Activated CD8-positive, alpha-beta memory T cell treated with anti-CD3 and anti-CD28 coated beads, Interleukin-2, amount 50 U/mL, for 1 hour (primary cell): ENCODE measurements at regions not wholly inside any gene's neighbourhood (a gene's known extent, or its start where the extent isn't known, plus 50 kb on each side); places are given as distances from the start of the nearest gene placed in this dataset.
A peak's percentile ranks its signal among the peaks of the same experiment; 100 is the strongest.
"Not testable (repeated sequence)": the region's sequence is repeated elsewhere in the genome, so short reads cannot be mapped to it uniquely, and the experiment has no call there.

Source experiments
- DNase-seq: peaks from one replicate; pipeline ENCODE4 v3.0.0-alpha.2; 2020; ENCODE audit errors: extremely low read depth

DNA sequence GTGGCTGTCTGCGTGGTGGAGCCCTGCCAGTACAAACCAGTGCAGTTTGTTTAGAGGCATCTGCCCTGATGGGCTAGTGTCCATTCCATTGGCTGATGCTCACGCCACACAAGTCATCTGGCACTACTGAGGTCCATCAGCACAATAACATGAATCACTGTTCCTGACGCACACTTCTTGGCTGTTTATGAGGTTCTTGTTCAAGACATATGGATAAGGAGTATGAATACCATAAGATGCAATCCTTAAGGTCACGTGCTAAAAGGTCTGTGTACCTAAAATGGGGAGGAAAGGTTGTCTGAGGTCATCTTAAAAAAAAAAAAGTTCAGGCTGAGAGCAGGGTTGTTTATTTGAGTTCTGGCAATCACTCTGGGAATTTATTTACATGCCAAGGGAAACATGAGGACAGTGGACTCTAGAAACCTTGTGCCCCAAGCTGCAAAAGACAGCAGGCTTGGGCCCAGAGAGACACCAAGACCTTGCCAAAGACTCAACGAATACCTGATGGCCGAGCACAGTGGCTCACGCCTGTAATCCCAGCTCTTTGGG, 54.1 kb upstream of the SHLD1 start:
- no peak for DNase-seq

DNA sequence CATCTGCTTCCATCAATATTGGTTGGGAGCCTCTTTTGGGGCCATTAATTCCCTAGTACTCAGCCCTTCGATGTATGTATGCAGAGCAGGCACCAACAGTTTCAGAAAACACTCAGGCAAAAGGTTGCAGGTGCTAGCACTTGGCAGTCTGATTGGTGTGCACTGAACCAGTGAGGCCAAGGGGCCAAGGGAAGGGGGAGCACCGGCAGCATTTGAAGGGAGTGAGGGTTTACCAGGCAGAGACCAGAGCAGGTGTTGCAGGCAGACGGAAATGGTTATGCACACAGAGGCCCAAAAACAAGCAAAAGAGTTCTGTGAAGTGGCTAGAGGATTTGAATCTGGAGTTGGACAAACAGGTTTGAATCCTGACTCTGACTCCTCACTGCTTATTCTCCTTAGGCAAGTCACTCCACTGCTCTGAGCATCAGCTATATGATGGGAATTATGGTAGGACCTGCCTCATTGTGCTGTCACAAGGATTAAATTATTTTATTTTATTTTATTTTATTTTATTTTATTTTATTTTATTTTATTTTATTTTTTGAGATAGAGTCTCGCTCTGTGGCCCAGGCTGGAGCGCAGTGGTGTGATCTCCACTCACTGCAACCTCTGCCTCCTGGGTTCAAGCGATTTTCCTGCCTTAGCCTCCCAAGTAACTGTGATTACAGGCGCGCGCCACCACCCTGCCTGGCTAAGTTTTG, 58.1 kb upstream of the SHLD1 start:
- no peak for DNase-seq

DNA sequence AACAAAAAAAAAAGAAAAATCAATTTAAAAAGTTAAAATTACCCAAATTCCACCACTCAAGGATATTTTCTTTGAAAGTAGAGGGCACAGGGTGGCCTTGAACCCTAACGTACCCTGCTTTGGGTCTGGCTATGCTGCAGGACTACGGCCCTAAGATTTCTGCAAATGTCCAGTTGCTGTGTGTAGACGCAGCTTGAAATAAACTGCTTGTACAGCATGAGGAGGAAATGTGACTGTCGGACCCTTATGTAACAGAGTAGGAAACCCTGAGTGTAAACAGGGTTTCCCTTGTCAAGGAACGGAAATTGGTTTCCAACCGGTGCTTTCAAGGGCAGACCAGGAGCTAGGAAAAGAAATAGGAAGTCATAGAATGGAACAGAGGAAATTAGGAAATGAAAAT, 60.7 kb upstream of the SHLD1 start:
- DNase-seq = no peak

DNA sequence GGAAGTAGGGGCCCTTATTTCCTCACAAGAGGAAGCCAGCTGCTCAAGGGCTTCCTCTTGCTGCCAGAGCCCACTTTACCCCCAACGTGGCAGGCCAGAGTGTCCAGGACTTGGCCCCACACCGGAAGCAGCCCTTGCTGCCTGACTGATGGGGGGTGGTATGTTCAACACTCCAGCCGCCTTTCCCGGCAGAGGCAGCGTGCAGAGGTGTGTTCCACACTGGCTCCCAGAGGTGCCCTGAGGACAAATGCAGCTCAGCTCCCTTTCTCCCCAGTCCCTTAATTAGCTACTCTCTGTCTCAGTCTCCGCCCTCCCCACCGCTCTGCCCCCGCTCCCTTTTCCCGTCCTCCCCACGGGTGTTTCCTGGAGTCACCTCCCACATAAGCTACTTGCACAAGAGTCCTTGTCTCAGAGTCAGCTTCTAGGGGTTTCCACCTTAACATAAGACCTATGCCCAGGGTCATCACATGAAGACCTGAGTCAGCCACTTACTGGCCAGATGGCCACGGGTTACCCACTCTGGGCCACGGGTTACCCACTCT, 61.7 kb upstream of the SHLD1 start:
- no peak for DNase-seq

DNA sequence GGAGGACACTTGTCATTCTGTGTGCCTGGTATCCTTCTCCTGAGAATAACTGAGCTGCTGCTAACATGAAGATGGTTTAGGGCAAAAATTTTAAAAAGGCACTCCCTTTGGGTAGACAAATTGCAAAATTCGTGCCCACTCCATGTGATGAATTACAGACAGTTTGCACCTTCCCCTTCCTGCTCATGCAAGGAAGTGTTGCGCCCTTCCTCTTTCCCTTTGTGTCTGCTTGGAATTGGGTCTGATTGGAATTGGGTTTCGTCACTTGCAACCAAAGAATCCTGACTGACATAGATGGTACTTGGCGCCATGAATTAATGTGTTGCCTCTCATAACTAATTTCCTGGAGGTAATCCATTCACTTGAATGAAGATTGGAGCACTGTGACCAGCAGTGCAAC, 62.3 kb upstream of the SHLD1 start:
- DNase-seq = no peak

DNA sequence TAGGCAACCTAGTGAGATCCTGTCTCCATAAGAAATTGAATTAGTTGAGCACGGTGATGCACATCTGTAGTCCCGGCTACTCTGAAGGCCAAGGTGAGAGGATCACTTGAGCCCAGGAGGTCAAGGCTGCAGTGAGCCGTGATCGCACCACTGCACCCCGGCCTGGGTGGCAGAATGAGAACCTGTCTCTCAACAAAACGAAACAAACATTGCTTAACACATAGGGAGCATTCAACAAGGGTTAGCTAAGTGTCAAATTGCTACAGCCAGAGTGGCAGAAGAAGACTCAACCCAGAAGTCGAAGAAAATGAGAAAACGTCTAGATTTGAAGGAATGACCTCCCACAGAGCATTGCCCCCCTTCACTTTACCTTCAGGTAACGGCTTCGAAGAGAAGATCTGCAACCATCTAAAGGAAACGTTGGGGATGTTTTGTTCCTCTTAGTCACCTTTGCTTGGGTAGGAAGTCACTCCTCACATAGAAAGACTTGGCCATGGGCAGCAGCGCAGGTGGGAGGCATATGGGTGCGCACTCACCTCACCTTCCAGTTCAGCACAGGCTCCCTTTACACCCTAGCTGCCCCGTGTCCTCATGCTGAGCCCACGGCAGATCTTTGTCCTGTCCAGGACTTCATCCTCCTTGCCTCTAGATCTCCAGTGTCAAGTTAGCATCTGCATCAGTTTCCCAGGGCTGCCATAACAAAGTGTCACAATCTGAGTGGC, 63.7 kb upstream of the SHLD1 start:
- DNase-seq = no peak

DNA sequence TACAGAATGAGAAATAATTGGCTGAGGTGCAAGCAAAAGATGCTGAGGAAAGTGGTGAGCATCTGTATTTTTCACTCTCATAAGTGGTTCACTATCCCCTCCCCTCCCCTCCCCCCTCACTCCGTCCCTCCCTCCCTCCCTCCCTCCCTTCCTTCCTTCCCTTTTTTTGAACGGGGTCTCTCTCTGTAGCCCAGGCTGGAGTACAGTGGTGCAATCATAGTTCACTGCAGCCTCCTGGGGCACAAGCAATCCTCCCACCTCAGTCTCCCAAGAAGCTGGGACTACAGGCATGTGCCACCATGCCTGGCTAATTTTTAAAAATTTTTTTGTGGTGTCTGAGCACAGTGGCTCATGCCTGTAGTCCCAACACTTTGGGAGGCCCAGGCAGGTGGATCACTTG, 67.6 kb upstream of the SHLD1 start:
- DNase-seq = not testable (repeated sequence)

DNA sequence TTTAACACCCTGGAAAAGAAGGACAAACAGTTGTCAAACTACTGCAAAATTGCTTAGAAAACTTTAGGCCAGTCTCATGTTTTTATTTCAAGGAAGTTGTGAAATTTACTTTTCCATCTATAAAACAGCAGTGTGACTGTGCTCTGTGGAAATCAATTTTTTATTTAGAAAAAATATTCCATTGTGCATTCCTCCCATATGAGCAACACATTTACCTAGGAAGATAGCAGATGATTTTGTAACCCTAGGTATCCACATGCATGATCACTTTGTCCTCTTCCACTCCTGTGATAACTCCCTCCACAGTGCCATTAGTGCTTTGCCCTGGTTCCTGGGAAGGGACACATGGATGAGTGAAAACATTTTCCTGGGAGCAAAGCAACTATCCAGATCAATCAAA, 69.4 kb upstream of the GPCPD1 start:
- DNase-seq = no peak

DNA sequence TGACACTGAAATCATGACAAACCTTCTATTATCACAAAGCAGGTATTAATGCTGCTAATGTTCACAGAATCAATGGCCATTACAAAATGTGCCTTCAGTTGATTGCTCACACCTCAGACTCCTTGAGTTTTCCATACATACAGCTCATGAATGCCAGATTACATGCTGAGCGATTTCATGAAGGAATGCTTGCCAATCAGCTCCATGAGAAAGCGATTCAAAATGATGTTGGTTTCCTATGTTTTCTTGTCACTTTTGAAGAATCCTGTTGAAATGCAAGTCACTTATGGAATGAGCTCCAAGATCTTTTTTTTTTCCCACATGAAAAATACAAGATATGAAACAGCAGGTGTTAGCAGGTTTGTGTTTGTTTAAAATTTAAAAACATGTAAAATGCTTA, 68.0 kb upstream of the GPCPD1 start:
- DNase-seq = no peak

DNA sequence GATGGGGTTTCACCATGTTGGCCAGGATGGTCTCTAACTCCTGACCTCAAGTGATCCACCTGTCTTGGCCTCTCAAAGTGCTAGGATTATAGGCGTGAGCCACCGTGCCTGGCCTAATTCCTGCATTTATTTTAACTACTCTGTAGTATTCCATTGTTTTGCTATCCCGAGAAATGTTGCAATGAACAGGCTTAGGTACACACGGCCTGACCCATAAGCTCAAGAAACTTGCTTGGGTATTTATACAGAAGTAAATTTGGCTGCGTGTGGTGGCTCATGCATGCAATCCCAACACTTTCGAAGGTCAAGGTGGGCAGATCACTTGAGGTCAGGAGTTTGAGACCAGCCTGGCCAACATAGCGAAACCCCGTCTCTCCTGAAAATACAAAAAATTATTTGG, 67.1 kb upstream of the GPCPD1 start:
- not testable (repeated sequence) for DNase-seq

DNA sequence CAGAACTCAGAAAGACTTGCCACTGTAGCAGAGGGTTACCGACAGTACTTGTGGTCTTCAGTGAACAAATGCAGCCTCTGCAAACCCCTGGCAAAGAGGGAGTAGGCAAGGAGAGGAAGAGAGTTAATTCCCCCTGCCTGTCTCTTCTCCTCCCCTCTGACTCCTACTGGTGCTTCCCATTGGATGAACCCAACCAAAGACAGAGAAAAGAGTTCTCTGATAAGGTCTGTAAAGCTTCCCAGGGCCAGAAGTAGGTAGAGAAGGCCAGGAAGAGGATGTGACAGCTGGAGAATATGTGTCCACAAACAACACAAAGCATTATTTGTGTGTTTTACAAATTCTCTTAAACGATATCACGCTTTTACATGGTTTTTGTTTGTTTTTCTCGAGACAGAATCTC, 66.6 kb upstream of the GPCPD1 start:
- DNase-seq = no peak

DNA sequence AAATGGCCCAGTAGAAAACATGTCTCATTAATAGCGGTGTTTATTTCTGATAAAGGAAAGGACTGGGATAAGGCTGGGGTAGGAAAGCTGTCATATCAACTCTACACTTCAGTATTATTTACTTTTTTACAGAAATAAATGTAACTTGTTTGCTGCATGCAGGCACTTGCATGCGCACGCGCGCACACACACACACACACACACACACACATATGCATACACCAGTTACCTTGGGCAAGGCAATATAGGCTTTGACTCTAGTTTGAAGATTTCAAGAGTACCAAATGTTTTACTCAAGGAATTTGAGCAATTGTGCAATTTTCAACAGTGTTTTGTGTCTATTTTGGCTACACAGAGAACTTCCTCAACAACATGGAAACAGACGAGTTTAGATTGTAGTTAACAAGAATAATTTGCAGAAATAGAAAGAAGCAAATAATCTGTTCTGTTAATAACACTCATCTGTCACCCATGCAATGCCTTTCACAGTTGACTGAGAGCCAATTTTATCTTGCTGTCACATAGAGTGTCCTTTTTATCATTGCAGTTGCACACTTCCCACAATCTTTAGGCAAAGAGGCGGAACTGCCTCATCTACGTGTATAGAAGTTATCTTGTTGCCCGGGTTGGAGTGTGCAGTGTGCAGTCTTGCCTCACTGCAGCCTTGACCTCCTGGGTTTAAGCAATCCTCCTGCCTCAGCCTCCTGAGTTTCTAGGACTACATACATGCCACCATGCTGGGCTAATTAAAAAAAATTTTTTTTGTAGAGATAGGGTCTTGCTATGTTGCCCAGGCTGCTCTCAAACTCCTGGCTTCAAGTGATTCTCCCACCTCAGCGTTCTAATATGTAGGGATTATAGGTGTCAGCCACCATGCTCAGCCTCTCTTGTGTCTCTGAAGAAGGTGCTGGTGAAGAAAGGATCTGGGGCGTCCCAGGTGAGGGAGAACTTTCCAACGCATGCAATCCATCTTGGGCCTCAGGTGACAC, 64.6 kb upstream of the GPCPD1 start:
- no peak for DNase-seq

DNA sequence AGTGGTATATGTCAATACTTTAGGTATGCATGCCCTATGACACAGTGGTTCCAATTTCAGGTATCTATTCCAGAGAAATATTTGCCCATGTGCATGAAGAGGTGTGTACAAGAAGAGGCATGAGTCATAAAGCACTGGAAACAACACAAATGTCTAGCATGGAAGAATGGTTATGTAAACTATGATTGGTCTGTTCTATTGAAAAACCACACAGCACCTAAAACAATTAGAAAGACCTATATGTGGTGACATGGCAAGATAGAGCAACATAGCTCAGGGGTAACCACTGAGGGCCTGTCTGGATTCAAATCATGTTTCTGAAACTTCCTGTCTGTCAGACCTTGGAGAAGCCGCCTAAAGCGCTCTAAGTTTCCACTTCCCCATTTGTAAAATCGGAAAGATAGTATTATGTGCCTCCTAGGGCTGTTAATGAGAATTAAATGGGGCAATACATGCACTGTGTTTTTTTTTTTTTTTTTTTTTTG, 63.4 kb upstream of the GPCPD1 start:
- DNase-seq = peak; percentile 8

DNA sequence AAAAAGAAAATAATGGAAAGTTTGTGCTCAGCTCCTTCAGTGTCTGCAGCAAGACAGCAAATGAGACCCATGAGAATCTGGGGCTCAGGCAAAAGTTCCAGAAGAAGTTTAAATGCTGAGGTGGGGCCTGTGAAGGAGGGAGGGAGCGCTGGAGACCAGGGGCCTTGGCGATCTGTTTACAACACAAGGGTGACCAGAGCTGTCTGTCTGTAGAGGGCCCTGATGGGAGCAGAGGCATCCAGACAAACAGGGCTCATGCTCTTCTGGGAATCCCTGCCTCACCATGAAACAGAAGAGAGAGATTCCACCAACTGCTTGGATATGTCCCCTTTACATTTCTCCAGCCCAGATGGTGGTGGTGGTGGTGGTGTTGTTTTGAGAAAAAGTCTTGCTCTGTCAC, 60.1 kb upstream of the GPCPD1 start:
- no peak for DNase-seq

DNA sequence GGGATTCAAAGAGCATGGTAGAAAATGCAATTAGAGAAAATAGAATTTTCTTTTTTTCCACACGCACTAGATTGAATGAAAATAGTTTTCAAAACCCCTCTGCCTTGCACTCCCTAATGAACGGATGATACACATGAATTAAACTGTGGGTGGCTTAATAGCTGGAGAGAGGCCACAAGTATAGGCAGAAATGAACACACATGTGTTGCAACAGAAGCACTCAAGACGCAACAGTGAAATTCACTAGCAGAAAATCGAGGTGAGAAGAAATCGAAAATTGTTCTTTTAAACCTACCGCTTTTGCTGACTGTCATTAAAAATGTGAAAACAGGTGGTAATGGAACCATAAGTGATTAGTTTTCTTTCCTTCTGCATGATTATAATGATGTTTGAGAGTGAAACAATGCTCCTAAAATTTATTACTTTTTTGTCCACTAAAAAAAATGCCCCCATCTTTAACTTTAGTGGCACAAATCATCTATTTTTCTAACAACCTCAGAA, 59.3 kb upstream of the GPCPD1 start:
- no peak for DNase-seq

DNA sequence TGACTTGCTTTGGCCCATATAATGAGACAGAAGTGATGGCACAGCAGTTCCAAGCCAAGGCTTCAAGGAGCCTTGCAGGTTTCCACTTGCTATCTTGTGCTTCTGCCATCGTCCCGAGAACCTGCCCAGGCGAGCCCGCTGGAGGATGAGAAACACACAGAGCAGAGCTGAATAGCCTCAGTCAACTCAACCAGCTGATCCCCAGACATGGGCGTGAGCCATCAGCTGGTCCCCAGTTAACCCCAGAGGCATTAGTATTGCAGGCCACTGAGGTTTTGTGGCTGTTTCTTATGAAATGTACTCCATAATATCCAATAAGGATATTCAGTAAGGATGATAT, 57.7 kb upstream of the GPCPD1 start:
- no peak for DNase-seq

DNA sequence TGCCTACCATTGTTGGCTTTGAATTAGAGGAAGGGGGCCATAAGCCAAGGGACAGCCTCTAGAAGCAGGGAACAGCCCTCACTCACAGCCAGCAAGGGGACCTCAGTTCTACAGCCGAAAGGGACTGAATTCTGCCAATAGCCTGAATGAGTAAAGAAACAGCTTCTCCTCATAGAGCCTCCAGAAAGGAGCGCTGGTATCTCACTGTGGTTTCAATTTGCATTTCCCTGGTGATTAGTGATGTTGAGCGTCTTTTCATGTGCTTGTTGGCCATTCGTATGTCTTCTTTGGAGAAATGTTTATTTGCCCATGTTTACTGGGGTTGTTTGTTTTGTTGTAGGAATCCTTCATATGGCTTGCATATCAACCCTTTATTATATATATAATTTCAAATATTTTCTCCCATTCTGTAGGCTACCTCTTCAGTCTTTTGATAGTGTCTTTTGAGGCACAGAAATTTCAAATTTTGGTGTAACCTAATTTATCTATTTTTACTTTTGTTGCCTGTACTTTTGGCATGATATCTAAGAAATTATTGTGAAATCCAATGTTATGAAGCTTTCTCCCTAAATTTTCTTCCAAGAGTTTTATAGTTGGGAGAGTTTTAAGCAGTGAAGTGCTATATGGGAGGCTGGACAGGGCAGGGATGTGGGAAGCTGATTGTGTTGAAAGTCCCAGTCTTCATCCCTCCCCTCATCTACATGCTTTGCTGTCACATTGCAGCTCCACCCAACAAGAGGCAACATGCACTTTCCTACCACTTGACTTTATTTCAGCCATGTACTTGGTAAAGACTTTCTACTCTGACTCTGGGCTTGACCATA, 57.1 kb upstream of the GPCPD1 start:
- DNase-seq = no peak

DNA sequence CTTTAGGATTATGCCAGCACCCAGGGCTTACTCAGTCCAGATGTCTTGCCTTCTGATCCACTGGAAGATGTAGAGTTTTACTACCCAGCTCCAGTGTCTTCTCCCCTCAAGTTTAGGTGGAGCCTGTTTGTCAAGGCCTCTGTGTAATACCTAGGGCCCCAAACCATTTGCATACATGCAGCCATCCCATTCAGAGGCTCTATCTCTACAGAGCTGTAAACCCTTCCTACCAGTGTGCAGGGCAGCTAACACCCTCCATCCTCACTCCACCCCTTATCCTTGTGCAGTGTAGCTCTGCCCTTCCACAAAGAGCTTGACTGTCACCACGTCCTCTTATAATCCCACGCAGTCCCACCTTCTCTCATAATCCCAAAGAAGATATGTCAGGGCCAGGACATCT, 54.6 kb upstream of the GPCPD1 start:
- DNase-seq = no peak

DNA sequence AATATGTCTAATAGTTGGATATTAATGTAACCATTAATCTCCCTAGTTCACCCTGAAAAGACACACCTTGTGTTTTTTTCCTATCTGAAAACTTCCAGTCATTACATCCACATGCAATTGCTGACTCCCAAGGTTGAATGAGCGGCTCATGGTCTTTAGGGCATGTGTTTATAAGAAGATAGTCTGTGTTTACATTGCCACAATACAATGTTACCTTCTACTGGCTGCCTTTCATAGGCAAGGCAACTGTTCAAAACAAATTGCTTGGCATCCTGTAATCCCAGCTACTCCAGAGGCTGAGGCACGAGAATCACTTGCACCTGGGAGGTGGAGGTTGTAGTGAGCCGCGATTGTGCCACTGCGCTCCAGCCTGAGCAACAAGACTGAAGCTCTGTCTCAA, 52.6 kb upstream of the GPCPD1 start:
- no peak for DNase-seq

DNA sequence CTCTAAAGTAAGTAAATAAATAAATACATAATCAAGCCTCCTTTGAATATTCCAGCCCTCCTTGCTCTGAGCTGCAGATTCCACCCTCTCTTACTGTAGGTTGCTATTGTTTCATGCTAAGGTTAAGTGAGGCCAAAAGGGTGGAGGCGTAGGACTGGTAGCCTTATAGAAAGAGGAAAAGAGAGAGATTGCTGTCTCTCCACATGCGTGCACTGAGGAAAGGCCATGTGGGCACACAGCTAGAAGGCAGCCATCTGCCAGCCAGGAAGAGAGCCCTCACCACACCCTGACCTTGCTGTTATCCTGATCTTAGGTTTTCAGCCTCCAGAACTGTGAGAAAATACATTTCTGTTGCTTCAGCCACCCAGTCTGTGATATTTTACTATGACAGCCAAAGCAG, 52.0 kb upstream of the GPCPD1 start:
- DNase-seq = no peak

DNA sequence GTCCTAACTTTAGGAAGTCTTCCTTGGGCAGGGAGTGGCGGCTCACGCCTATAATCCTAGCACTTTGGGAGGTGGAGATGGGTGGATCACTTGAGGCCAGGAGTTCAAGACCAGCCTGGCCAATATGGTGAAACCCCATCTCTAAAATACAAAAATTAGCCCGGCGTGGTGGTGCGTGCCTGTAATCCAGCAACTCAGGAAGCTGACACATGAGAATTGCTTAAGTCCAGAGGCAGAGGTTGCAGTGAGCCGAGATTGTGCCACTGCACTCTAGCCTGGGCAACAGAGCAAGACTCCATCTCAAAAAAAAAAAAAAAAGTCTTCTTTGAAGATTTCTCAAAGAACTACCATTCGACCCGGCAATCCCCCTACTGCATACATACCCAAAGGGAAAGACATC, 50.0 kb upstream of the GPCPD1 start:
- DNase-seq = not testable (repeated sequence)
